ENCODE measurements at regions not wholly inside any gene's neighbourhood (a gene's known extent, or its start where the extent isn't known, plus 50 kb on each side); places are given as distances from the start of the nearest gene placed in this dataset.

GRCh38 chr1:55544826-55545225 lies 329.7 kb upstream of the USP24 start (continued):
- TF ChIP-seq NR2C2 (CRISPR knock-in tag; IDR thresholded peaks at IDR 0.05; ENCODE audit: borderline replicate concordance) = no peak
- no peak for TF ChIP-seq LCORL (IDR thresholded peaks at IDR 0.05)
- TF ChIP-seq LCORL (CRISPR knock-in tag; IDR thresholded peaks at IDR 0.05) = no peak
- TF ChIP-seq JUN (CRISPR knock-in tag; IDR thresholded peaks at IDR 0.05) = no peak
- TF ChIP-seq SRSF1 (optimal IDR thresholded peaks at IDR 0.05; ENCODE audit: low read depth, low read length) = no peak
- no peak for TF ChIP-seq MXI1 (IDR thresholded peaks at IDR 0.05; ENCODE audit: borderline replicate concordance, low read depth, low read length)
- no peak for TF ChIP-seq RBFOX2 (IDR thresholded peaks at IDR 0.05; ENCODE audit: low read depth, low read length)

GRCh38 chr1:55542901-55543504 lies 327.8 kb upstream of the USP24 start:
- H3K36me3 ChIP-seq (replicated peaks in 1 of 2; ENCODE audit: control insufficient read depth in 1 of 2, insufficient read depth in 2 of 2, low read length in 2 of 2) = no peaks in the 10 kb centered on the region
- no TSS peak for BruUV-seq (replicated peaks)
- FAIRE-seq (no peak), DNase-seq (ENCODE audit: low spot score) (no peak), ATAC-seq (no peak)
- no peaks in the 10 kb centered on the region for H3K4me1 ChIP-seq (ENCODE audit: insufficient read depth, low read length)
- no peaks in the 10 kb centered on the region for H4K20me1 ChIP-seq (ENCODE audit: insufficient read depth, low read length)
- no peaks in the 10 kb centered on the region for H3K9me3 ChIP-seq (ENCODE audit: low read length)
- no peak overlapping the region for H3K4me2 ChIP-seq (ENCODE audit: low read depth, low read length)
- intact Hi-C loops (cut with micrococcal nuclease; ENCODE audit: unreplicated experiment) (no loop called here), in situ Hi-C loops (cut with HindIII; ENCODE audit: extremely low pct_ligation_motif_present, low pct_unique_long_range_greater_than_20kb) (no loop called here)
- H3K4me3 ChIP-seq (replicated peaks in 1 of 3; ENCODE audit: insufficient read depth in 1 of 3, low read depth in 2 of 3, low read length in 3 of 3) = no peak overlapping the region
- CTCF ChIA-PET (ENCODE audit: low intra/inter-chr PET ratio, low total read pairs) = no interaction called here
- no peaks in the 10 kb centered on the region for H3K27me3 ChIP-seq (ENCODE audit: control insufficient read depth in 1 of 2, insufficient read depth in 2 of 2, low read length in 2 of 2)
- POLR2A ChIA-PET = no interaction called here
- H2AFZ ChIP-seq (ENCODE audit: low read length) = no peak overlapping the region
- TF ChIP-seq ZNF17 (CRISPR knock-in tag; IDR thresholded peaks at IDR 0.05) (no peak), ZBTB26 (CRISPR knock-in tag; IDR thresholded peaks at IDR 0.05; ENCODE audit: borderline replicate concordance) (no peak), KDM2A (CRISPR knock-in tag; IDR thresholded peaks at IDR 0.05; ENCODE audit: borderline replicate concordance, low read depth) (no peak), ZFY (CRISPR knock-in tag; IDR thresholded peaks at IDR 0.05) (no peak), HNRNPLL (IDR thresholded peaks at IDR 0.05; ENCODE audit: low read depth, low read length, poor library complexity, severe bottlenecking) (no peak), ZSCAN22 (CRISPR knock-in tag; IDR thresholded peaks at IDR 0.05) (no peak)
- H3K79me2 ChIP-seq (ENCODE audit: insufficient read depth, low read length) = no peaks in the 10 kb centered on the region
- H3K9ac ChIP-seq (ENCODE audit: insufficient read depth, low read depth, low read length) = no peak overlapping the region
- no peak overlapping the region for H3K27ac ChIP-seq (ENCODE audit: extremely low read length, insufficient read depth, low read length)
